H9 (cell line): ENCODE measurements at regions not wholly inside any gene's neighbourhood (a gene's known extent, or its start where the extent isn't known, plus 50 kb on each side); places are given as distances from the start of the nearest gene placed in this dataset.

Experiments used
- DNase-seq: peaks from one replicate; pipeline ENCODE4 v3.0.0-alpha.2; 2017
- H2AFZ ChIP-seq: one replicate; pipeline ENCODE4 v1.6.1; 2013; ENCODE audit warnings: mild to moderate bottlenecking, low read length, control low read depth, moderate library complexity
- H2AK5ac ChIP-seq: 2 replicates; pipeline ENCODE4 v1.6.1; 2013; ENCODE audit warnings: low read length, control low read depth, mixed read lengths; ENCODE audit not compliant: insufficient read length
- H2BK120ac ChIP-seq: one replicate; pipeline ENCODE4 v1.6.1; 2013; ENCODE audit warnings: low read depth, mild to moderate bottlenecking, low read length, control low read depth, inconsistent platforms; ENCODE audit not compliant: poor library complexity, severe bottlenecking
- H2BK12ac ChIP-seq: 2 replicates; pipeline ENCODE4 v1.6.1; 2013; ENCODE audit warnings: low read length, control low read depth, mixed read lengths, low read depth; ENCODE audit not compliant: insufficient read length
- H2BK15ac ChIP-seq: 2 replicates; pipeline ENCODE4 v1.6.1; 2013; ENCODE audit warnings: low read depth, low read length, control low read depth
- H2BK20ac ChIP-seq: one replicate; pipeline ENCODE4 v1.6.1; 2013; ENCODE audit warnings: low read depth, mild to moderate bottlenecking, low read length, control low read depth, inconsistent platforms; ENCODE audit not compliant: poor library complexity, severe bottlenecking
- H2BK5ac ChIP-seq: 2 replicates; pipeline ENCODE4 v1.6.1; 2013; ENCODE audit warnings: low read length, control low read depth, mixed read lengths; ENCODE audit not compliant: insufficient read length
- H3K14ac ChIP-seq: 2 replicates; pipeline ENCODE4 v1.6.1; 2013; ENCODE audit warnings: low read length, control low read depth; ENCODE audit not compliant: insufficient read depth
- H3K18ac ChIP-seq: 2 replicates; pipeline ENCODE4 v1.6.1; 2013; ENCODE audit warnings: low read depth, mild to moderate bottlenecking, mixed read lengths, low read length, control low read depth; ENCODE audit not compliant: insufficient read length
- H3K23ac ChIP-seq: 2 replicates; pipeline ENCODE4 v1.6.1; 2013; ENCODE audit warnings: low read length, control low read depth, mixed read lengths, low read depth; ENCODE audit not compliant: insufficient read length
- H3K23me2 ChIP-seq: 2 replicates; pipeline ENCODE4 v1.6.1; 2013; ENCODE audit warnings: low read depth, mild to moderate bottlenecking, mixed read lengths, low read length, control low read depth; ENCODE audit not compliant: insufficient read length, poor library complexity, severe bottlenecking
- H3K27ac ChIP-seq: 2 replicates; pipeline ENCODE4 v1.5.1; 2013; ENCODE audit warnings: low read length, control low read depth, mixed read lengths, low read depth; ENCODE audit not compliant: insufficient read length
- H3K27me3 ChIP-seq: 2 replicates; pipeline ENCODE4 v1.6.1; 2013; ENCODE audit warnings: low read length, control low read depth, inconsistent platforms; ENCODE audit not compliant: insufficient read depth
- H3K4ac ChIP-seq: 2 replicates; pipeline ENCODE4 v1.6.1; 2013; ENCODE audit warnings: low read depth, mild to moderate bottlenecking, control low read depth, inconsistent platforms, low read length, moderate library complexity
- H3K4me1 ChIP-seq: 2 replicates; pipeline ENCODE4 v1.6.1; 2013; ENCODE audit warnings: low read length, control low read depth, inconsistent platforms; ENCODE audit not compliant: insufficient read depth
- H3K4me2 ChIP-seq: 2 replicates; pipeline ENCODE4 v1.6.1; 2013; ENCODE audit warnings: low read length, control low read depth, mixed read lengths; ENCODE audit not compliant: insufficient read length, insufficient read depth
- H3K56ac ChIP-seq: 2 replicates; pipeline ENCODE4 v1.6.1; 2013; ENCODE audit warnings: low read depth, mild to moderate bottlenecking, mixed read lengths, low read length, control low read depth; ENCODE audit not compliant: insufficient read length
- H3K79me1 ChIP-seq: 2 replicates; pipeline ENCODE4 v1.6.1; 2013; ENCODE audit warnings: low read depth, mild to moderate bottlenecking, moderate library complexity, low read length, control low read depth, inconsistent platforms; ENCODE audit not compliant: insufficient read depth, poor library complexity, severe bottlenecking
- H3K79me2 ChIP-seq: 2 replicates; pipeline ENCODE4 v1.6.1; 2013; ENCODE audit warnings: low read length, control low read depth, inconsistent platforms; ENCODE audit not compliant: insufficient read depth
- H3K9ac ChIP-seq: 2 replicates; pipeline ENCODE4 v1.6.1; 2013; ENCODE audit warnings: low read length, control low read depth, mixed read lengths; ENCODE audit not compliant: insufficient read length; ENCODE audit errors: extremely low read depth
- H3K9me3 ChIP-seq: one replicate; pipeline ENCODE4 v1.6.1; 2013; ENCODE audit warnings: low read depth, low read length, inconsistent platforms; ENCODE audit not compliant: control insufficient read depth
- H3T11ph ChIP-seq: one replicate; pipeline ENCODE4 v1.6.1; 2013; ENCODE audit warnings: mild to moderate bottlenecking, low read length, control low read depth, inconsistent platforms
- H4K20me1 ChIP-seq: one replicate; pipeline ENCODE4 v1.6.1; 2013; ENCODE audit not compliant: control insufficient read depth, insufficient read length, insufficient read depth
- H4K5ac ChIP-seq: 2 replicates; pipeline ENCODE4 v1.6.1; 2013; ENCODE audit warnings: low read depth, mild to moderate bottlenecking, mixed read lengths, low read length, control low read depth; ENCODE audit not compliant: insufficient read length
- H4K8ac ChIP-seq: replicated peaks from 2 replicates; pipeline ENCODE4 v1.6.1; 2013; ENCODE audit warnings: low read length, control low read depth, mixed read lengths, low read depth; ENCODE audit not compliant: insufficient read length
- H4K91ac ChIP-seq: 2 replicates; pipeline ENCODE4 v1.6.1; 2013; ENCODE audit warnings: low read depth, mild to moderate bottlenecking, moderate library complexity, mixed read lengths, low read length, control low read depth; ENCODE audit not compliant: insufficient read length
- H3K27ac Mint-ChIP-seq, 3 experiments: 2 replicates in 2 of 3; 3 replicates in 1 of 3; pipeline ENCODE4 v1.8.0; 2020 to 2021; ENCODE audit warnings: mixed read lengths in 3 of 3, mild to moderate bottlenecking in 1 of 3, moderate library complexity in 1 of 3
- H3K27me3 Mint-ChIP-seq: 2 replicates; pipeline ENCODE4 v1.8.0; 2021; ENCODE audit warnings: low read depth, mild to moderate bottlenecking, moderate library complexity, mixed read lengths
- H3K36me3 Mint-ChIP-seq, 3 experiments: 2 replicates in 2 of 3; 3 replicates in 1 of 3; pipeline ENCODE4 v1.8.0; 2020 to 2021; ENCODE audit warnings: low read depth in 3 of 3, mixed read lengths in 3 of 3; ENCODE audit not compliant: insufficient read depth in 1 of 3
- H3K4me1 Mint-ChIP-seq, 2 experiments: 2 replicates each; pipeline ENCODE4 v1.8.0; 2020; ENCODE audit warnings: mixed read lengths in 2 of 2
- H3K4me3 Mint-ChIP-seq, 2 experiments: 2 replicates in 1 of 2; 3 replicates in 1 of 2; pipeline ENCODE4 v1.8.0; 2020 to 2021; ENCODE audit warnings: mild to moderate bottlenecking in 2 of 2, mixed read lengths in 2 of 2, moderate library complexity in 1 of 2
- H3K9me3 Mint-ChIP-seq, 2 experiments: 2 replicates in 1 of 2; 3 replicates in 1 of 2; pipeline ENCODE4 v1.8.0; 2020; ENCODE audit warnings: mild to moderate bottlenecking in 2 of 2, mixed read lengths in 2 of 2, moderate library complexity in 1 of 2
- WGBS: extraction: QIAGEN DNeasy Blood & Tissue Kit; methylation state at CpG from one replicate; pipeline ENCODE4 v1.1.7; 2013; ENCODE audit warnings: missing lambda C conversion rate, low lambda C conversion rate, mixed read lengths; ENCODE audit not compliant: insufficient read length; ENCODE audit errors: extremely low coverage; 5-methylcytosine and 5-hydroxymethylcytosine counted together
- TF ChIP-seq, protein P1 (sequence below): fragments of 200-600 bp; sonication (generic); conservative IDR thresholded peaks from 3 replicates; pipeline ENCODE4 v1.8.0; 2021; ENCODE audit warnings: antibody characterized with exemption, mild to moderate bottlenecking

DNA sequence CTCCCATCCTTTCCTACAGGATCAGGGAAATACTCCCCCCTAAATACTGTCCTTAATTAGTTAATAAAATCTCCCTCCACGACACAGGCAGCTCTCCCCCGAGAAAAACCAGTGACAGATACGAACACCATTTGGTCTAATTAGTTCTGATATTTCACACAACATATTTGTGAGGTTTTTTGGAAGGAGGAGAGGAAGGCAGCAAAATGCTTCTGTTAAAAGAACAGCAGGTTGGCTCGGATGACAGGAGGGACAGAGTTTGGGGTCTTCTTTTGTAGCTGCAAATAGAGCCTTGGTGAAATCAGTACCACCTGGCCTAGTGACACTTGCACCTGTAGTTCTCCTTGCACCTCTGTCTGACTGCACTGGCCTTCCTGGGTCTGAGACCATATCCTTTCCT is 507.0 kb downstream of the PLXNA4 start:
- H2BK12ac ChIP-seq = no peak overlapping the region
- no peaks in the 10 kb centered on the region for H3K9me3 ChIP-seq
- H2BK120ac ChIP-seq = no peak overlapping the region
- H3K23ac ChIP-seq = no peak overlapping the region
- no peaks in the 10 kb centered on the region for H3K36me3 Mint-ChIP-seq
- no peaks in the 10 kb centered on the region for H3K79me2 ChIP-seq
- H3K4me1 ChIP-seq = no peaks in the 10 kb centered on the region
- no peak overlapping the region for H3K4me3 Mint-ChIP-seq
- H2BK15ac ChIP-seq = no peak overlapping the region
- H4K5ac ChIP-seq = no peak overlapping the region
- no peak overlapping the region for H4K91ac ChIP-seq
- H2BK20ac ChIP-seq = no peak overlapping the region
- H3K9me3 Mint-ChIP-seq = peaks cover 4 to 6% of the 10 kb centered on the region in 2 experiments; a peak in 2 of 5 replicates
- no peak overlapping the region for H3K4ac ChIP-seq
- no peak overlapping the region for H2AK5ac ChIP-seq
- WGBS = no CpG with 5 or more reads among the region's 4 CpGs
- no peak overlapping the region for H3T11ph ChIP-seq
- H4K20me1 ChIP-seq = no peaks in the 10 kb centered on the region
- TF ChIP-seq, protein P1, sequence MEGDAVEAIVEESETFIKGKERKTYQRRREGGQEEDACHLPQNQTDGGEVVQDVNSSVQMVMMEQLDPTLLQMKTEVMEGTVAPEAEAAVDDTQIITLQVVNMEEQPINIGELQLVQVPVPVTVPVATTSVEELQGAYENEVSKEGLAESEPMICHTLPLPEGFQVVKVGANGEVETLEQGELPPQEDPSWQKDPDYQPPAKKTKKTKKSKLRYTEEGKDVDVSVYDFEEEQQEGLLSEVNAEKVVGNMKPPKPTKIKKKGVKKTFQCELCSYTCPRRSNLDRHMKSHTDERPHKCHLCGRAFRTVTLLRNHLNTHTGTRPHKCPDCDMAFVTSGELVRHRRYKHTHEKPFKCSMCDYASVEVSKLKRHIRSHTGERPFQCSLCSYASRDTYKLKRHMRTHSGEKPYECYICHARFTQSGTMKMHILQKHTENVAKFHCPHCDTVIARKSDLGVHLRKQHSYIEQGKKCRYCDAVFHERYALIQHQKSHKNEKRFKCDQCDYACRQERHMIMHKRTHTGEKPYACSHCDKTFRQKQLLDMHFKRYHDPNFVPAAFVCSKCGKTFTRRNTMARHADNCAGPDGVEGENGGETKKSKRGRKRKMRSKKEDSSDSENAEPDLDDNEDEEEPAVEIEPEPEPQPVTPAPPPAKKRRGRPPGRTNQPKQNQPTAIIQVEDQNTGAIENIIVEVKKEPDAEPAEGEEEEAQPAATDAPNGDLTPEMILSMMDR = no peak
- H4K8ac ChIP-seq = no peak overlapping the region
- H3K14ac ChIP-seq = no peak overlapping the region
- H3K27ac Mint-ChIP-seq = no peak overlapping the region
- DNase-seq = no peak
- H2AFZ ChIP-seq = no peak overlapping the region
- no peak overlapping the region for H3K56ac ChIP-seq
- H3K27me3 ChIP-seq = no peaks in the 10 kb centered on the region
- no peak overlapping the region for H3K27ac ChIP-seq
- H3K79me1 ChIP-seq = no peaks in the 10 kb centered on the region
- H3K4me2 ChIP-seq = no peak overlapping the region
- no peaks in the 10 kb centered on the region for H3K23me2 ChIP-seq
- no peak overlapping the region for H2BK5ac ChIP-seq
- peaks cover 11% of the 10 kb centered on the region for H3K27me3 Mint-ChIP-seq
- no peak overlapping the region for H3K18ac ChIP-seq
- no peak overlapping the region for H3K9ac ChIP-seq
- peaks cover 15 to 16% of the 10 kb centered on the region in 2 experiments; a peak in 3 of 4 replicates for H3K4me1 Mint-ChIP-seq
